GM18520 (cell line): ENCODE measurements at regions not wholly inside any gene's neighbourhood (a gene's known extent, or its start where the extent isn't known, plus 50 kb on each side); places are given as distances from the start of the nearest gene placed in this dataset.
"Not testable (repeated sequence)": the region's sequence is repeated elsewhere in the genome, so short reads cannot be mapped to it uniquely, and the experiment has no call there.

Source experiments
- ATAC-seq: cut with Tn5 transposase; IDR thresholded peaks from one replicate; pipeline ENCODE4 v1.9.1; 2021; ENCODE audit not compliant: unreplicated experiment

- no peak for ATAC-seq
These were observed 158.3 kb upstream of the CACNA1E start for GRCh38 chr1:181324797-181325616.

DNA sequence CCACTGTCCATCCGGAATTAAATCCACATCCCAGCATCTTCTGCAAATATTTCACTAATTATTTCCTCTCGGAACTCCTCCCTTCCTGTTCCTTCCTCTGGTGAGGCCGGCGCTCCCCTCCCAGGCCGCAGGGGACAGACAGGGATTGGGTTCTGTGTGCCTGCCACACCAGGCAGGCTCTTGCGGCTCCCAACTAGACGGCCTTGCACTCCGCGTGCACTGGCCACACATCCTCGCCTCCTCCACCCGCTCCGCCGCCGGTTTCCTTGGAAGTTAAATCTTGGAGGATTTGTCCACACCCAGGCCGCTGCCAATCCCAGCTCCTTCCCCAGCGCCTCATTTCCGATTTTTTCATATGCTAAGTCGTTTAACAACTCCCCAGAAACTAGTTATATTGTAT, 157.6 kb upstream of the CACNA1E start:
- ATAC-seq: not testable (repeated sequence)

- no peak for ATAC-seq
These were observed 157.0 kb upstream of the CACNA1E start for GRCh38 chr1:181326348-181326747.

DNA sequence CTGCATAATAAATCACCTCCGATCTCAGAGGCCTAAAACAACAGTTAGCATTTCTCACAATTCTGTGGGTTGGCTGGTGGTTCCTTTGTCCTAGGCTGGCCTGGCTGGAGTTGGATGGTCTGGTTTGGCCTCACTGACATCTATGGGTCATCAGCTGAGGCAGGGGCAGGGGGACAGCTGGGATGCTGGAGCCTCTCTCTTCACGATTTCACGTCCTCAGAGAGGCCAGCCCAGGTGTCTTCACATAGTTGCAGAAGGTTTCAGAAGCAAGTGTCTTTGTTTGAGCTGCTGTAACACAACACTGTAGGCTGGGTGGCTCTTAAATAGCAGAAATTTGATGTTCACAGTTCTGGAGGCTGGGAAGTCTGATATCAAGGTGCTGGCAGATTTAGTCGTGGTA, 155.5 kb upstream of the CACNA1E start:
- ATAC-seq: no peak

DNA sequence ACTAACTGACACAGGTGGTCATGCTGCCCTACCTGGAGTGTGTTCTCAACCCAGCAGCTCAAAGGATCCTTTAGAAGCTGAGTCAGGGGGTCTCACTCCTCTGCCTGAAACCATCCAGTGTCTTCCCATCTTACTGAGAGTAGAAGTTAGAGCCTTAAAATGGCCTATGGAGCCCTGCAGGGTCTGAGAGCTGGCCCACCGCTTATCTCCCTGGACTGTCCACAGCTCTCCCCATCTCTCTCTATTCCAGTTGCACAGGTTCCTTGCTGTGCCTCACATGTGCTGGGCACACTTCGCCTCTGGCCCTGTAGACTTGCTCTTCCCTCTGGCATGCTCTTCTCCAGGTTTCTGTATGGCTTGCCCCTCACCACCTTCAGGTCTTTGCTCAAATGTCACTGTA, 148.6 kb upstream of the CACNA1E start:
- no peak for ATAC-seq

- no peak for ATAC-seq
These were observed 147.7 kb upstream of the CACNA1E start for GRCh38 chr1:181335631-181336030.

DNA sequence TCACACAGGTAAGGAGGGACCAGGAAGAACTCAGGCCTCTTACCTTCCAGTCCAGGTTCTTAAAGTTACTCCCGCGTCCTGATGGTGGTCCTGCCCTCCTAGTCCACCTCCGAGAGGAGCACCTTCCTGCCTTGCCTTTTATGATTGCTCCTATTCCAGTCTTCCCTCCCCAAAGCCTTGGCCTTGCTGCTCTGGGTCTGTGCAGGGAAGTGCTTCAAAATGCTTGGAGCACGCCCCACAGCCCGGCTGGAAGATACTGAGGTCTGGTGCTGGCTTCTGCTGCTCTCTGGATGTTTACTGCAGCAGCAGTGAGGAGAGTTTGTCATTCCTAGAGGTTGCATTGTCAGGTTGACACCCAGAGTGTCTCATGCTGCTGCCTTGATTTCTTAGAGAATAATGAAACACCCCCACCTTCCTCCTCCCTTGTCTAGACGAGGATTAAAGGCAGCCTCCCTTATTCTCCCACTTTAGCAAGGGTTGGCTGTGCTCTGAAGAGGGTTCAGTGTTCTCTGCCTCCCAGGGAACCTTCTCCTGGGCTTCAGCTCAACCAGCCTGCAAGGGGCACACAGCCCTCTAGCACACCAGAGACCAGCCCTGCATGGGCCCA, 142.2 kb upstream of the CACNA1E start:
- no peak for ATAC-seq

- no peak for ATAC-seq
These were observed 139.2 kb upstream of the CACNA1E start for GRCh38 chr1:181344091-181344490.

- no peak for ATAC-seq
These were observed 138.2 kb upstream of the CACNA1E start for GRCh38 chr1:181345146-181345545.

DNA sequence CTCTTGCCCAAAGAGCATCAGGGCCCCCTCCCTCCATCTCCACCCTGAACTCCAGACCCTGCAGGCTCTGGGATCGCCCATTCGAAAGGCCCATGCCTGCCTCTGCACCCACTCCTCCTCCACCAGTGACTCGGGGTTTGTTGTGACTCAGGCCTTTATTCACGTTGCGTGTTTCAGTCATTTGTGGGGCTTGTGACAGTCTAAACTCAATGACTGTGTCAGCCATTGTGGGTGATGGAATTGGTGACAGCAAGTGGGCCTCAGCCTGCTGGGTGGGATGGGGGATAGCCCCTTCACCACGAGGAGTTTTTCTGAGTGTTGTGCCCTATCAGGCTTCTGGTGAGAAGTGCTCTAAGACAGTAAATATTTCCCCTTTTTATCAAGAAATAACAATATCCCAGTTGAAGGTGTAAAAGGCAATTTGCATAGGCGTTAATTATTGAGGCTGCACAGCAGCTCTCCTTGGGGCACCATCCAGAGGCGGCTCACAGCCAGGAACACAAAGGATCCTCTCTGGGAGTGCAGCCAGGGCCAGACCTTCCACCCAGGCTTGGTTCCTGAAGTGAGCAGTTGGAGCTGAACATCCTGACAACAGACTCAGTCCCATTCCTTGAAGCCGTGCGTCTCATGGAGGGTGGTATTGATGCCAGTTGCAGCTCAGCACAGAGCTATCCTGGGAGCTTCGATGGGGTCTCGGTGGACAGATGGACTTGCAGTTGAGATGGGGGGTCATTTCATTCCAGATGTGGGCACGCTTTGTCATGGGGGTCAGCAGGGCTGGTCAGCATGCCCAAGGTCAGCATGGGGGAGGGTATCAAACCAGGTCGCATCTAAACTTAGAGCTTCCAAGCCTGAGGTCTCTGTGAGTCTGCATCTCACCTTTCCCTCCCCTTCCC, 135.6 kb upstream of the CACNA1E start:
- no peak for ATAC-seq

GRCh38 chr1:181349512-181349911, 133.8 kb upstream of the CACNA1E start:
- no peak for ATAC-seq

- ATAC-seq: no peak
These were observed 133.2 kb upstream of the CACNA1E start for GRCh38 chr1:181350131-181350530.

- no peak for ATAC-seq
These were observed 131.6 kb upstream of the CACNA1E start for GRCh38 chr1:181351740-181352139.

DNA sequence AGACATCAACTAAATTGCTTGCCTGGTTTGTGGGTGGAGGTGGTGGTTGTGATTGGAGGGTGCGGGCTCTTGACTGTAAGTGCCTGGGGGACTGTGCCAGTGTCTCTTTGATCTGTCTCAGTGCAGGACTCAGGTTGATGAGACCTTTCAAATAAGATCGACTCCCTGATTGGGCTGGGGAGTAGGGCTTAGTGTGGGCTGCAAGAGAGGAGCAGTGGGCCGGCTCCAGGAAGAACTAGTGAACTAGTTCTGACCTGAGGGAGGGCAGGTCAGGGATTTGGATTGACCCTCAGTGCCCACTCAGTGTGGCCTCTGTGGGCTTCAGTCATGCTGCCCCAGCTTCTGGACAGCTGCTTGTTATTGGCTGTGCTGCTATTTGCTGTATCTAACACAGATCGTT, 130.6 kb upstream of the CACNA1E start:
- no peak for ATAC-seq

DNA sequence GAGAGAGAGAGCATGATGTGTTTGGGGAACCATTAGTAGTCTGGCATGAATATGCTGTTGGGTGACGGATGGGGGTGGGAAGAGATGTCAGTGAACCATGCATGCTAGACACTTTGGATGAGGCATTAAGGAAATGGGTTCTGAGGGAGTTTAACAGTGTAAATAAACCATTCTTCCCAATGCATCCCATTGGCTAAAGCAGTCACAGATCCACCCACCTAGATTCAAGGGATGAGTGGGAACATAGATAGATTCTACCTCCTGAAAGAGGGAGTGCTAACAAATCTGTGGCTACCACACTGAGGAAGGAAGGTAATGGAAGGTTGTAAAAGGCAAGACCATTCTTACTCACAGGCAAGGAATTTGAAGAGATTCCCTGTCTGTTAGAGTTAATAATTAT, 129.8 kb upstream of the CACNA1E start:
- ATAC-seq: no peak

GRCh38 chr1:181354865-181355264, 128.5 kb upstream of the CACNA1E start:
- no peak for ATAC-seq

DNA sequence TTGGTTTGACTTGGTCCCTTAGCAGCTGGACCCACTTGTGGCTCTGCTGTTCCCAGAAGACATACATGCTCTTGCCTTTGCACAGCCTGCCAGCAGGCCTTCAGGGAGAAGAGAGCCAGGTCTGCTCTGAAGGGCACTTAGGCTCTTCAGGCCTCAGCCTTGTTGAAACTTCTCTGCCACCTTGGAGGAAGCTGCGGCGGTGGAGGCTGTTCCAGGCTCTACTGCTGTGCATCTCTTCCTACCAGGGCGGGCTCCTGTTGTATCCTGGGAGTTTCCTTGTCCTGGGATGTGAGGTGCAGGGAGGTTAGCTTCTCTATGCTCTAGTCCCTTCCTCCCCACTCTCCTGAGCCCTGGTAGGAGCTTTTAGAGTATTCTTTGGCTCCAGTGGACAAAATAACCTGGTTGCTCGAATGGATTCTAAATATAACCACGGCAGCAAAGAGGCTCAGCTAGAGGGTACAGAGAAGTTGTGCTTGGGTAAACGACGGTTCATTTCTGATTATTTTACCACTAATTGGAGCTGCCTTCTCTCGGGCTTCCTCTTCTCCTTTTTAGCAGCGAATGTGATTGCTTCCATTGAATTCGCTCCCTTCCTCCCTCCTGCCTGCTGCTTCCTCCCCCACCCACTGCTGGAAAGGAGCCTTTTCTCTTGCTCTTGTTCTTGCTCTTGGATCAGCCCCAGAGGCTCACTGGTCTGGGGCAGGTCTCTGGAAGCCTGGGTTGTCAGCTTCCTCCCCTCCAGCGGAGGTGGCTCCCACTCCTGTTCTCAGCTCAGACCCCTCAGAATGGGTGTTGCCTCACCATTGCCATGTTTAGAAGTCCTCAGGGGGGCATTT, 126.6 kb upstream of the CACNA1E start:
- no peak for ATAC-seq

GRCh38 chr1:181359012-181359411, 124.3 kb upstream of the CACNA1E start:
- no peak for ATAC-seq

DNA sequence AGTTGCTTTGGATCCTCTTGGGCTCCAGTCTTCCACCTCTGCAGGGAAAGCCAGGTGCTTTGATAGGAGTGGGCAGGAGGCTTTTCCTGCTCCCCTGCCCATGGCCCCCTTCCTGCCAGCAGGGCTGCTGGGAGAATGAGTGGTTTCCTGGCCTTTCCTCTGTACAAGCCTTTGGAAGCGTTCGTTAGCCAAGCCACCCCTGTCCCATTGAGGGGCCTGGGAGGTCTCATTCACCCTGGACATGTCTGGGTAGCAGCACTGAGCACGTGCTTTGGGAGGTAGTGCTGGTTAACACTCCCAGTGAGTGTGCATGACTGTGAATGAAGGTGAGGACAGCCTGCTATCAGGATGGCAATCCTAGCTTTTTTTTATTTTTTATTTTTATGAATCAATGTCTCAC, 118.5 kb upstream of the CACNA1E start:
- ATAC-seq: no peak

DNA sequence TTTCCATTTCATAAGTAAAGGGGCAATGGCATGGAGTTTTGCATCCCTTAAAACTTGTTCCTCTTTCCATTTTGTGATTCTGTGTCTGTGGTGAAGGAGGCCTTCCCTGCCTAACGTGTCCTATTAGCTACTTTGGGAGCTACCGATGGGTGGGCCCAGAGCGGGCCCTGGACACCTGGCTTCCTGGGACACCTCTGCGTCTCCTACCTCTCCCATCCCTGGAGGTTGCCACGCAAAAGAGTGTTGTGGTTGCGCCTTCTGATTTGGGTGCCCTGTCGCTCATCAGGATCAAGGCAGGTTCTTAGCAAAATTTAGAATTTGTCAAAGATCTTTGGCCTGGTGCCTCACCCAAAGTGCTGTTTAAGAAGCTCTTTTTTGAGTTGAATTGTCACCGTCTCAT, 116.4 kb upstream of the CACNA1E start:
- ATAC-seq: no peak

DNA sequence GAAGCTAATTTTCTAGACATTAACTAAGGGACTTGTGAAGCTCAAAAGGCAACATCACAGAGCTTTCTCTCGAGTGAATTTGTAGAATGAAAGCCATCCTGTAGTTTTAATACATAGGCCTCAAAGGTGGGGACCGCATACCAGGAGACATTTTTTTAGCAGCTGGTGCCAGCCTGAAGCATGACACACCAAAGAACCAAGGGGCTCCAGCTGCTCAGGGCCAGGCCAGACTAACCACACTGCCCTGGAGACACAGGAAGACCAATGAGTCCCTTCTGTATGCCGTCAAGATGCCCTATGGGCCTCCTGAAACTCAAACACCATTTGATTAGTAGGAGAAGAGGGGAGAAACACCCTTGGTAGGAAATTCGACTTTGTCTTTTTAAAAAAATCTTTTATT, 113.9 kb upstream of the CACNA1E start:
- ATAC-seq: no peak
